Panc1 (cell line): ENCODE measurements at regions not wholly inside any gene's neighbourhood (a gene's known extent, or its start where the extent isn't known, plus 50 kb on each side); places are given as distances from the start of the nearest gene placed in this dataset.

Source experiments
- CTCF ChIP-seq: fragments of 450-650 bp; IDR thresholded peaks from 2 replicates; pipeline ENCODE4 v1.5.1; 2017; ENCODE audit warnings: mild to moderate bottlenecking
- POLR2AphosphoS5 ChIP-seq: IDR thresholded peaks from 2 replicates; pipeline ENCODE4 v1.6.1; 2012; ENCODE audit warnings: mild to moderate bottlenecking, low read depth, low read length, moderate library complexity
- SIN3A ChIP-seq: IDR thresholded peaks from 2 replicates; pipeline ENCODE4 v1.6.1; 2012; ENCODE audit warnings: low read depth, mild to moderate bottlenecking, low read length, moderate library complexity, borderline replicate concordance; ENCODE audit not compliant: insufficient read depth
- TCF7L2 ChIP-seq: IDR thresholded peaks from 2 replicates; pipeline ENCODE4 v1.6.1; 2011; ENCODE audit warnings: mild to moderate bottlenecking, low read depth, low read length, inconsistent platforms
- TF ChIP-seq, protein P1 (sequence below), 2 experiments: IDR thresholded peaks; 2 replicates each; pipeline ENCODE4 v1.6.1; 2011 to 2012; ENCODE audit warnings: low read depth in 2 of 2, control low read depth in 1 of 2, low read length in 1 of 2, mild to moderate bottlenecking in 1 of 2, moderate library complexity in 1 of 2; ENCODE audit not compliant: insufficient read depth in 1 of 2

- TF ChIP-seq CTCF (no peak), SIN3A (no peak), POLR2AphosphoS5 (no peak), TCF7L2 (no peak)
- TF ChIP-seq, protein P1, sequence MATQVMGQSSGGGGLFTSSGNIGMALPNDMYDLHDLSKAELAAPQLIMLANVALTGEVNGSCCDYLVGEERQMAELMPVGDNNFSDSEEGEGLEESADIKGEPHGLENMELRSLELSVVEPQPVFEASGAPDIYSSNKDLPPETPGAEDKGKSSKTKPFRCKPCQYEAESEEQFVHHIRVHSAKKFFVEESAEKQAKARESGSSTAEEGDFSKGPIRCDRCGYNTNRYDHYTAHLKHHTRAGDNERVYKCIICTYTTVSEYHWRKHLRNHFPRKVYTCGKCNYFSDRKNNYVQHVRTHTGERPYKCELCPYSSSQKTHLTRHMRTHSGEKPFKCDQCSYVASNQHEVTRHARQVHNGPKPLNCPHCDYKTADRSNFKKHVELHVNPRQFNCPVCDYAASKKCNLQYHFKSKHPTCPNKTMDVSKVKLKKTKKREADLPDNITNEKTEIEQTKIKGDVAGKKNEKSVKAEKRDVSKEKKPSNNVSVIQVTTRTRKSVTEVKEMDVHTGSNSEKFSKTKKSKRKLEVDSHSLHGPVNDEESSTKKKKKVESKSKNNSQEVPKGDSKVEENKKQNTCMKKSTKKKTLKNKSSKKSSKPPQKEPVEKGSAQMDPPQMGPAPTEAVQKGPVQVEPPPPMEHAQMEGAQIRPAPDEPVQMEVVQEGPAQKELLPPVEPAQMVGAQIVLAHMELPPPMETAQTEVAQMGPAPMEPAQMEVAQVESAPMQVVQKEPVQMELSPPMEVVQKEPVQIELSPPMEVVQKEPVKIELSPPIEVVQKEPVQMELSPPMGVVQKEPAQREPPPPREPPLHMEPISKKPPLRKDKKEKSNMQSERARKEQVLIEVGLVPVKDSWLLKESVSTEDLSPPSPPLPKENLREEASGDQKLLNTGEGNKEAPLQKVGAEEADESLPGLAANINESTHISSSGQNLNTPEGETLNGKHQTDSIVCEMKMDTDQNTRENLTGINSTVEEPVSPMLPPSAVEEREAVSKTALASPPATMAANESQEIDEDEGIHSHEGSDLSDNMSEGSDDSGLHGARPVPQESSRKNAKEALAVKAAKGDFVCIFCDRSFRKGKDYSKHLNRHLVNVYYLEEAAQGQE (IDR thresholded peaks at IDR 0.05; ENCODE audit: insufficient read depth in 1 of 2, low read depth in 2 of 2, low read length in 1 of 2): no peak
These were observed 388.9 kb downstream of the SPRY1 start for GRCh38 chr4:123785538-123785937.
